ENCODE measurements at regions not wholly inside any gene's neighbourhood (a gene's known extent, or its start where the extent isn't known, plus 50 kb on each side); places are given as distances from the start of the nearest gene placed in this dataset.
A peak's percentile ranks its signal among the peaks of the same experiment; 100 is the strongest.
"Not testable (repeated sequence)": the region's sequence is repeated elsewhere in the genome, so short reads cannot be mapped to it uniquely, and the experiment has no call there.

- DNase-seq, result peak; percentile 59
These were observed 263.7 kb downstream of the CEMIP2 start for GRCh38 chr9:71504636-71505035.

DNA sequence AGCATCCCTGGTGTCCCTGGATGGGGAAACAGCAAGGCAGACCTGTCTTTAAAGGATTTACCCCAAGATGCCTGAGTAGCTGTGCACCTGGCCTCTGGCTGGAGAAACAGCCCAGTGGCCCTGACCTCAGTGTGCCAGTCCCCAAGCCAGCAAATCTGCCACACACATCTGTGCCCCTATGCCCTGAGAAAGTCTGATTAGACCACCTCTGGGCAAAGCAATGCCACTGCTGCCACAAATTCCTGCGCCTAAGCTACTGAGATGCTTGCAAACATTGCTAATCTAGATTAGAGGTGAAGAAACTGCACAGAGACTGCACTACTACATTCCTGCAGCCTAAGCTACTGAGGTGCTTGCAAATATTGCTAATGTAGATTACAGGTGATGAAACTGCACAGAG, 269.6 kb downstream of the CEMIP2 start:
- no peak for DNase-seq

DNA sequence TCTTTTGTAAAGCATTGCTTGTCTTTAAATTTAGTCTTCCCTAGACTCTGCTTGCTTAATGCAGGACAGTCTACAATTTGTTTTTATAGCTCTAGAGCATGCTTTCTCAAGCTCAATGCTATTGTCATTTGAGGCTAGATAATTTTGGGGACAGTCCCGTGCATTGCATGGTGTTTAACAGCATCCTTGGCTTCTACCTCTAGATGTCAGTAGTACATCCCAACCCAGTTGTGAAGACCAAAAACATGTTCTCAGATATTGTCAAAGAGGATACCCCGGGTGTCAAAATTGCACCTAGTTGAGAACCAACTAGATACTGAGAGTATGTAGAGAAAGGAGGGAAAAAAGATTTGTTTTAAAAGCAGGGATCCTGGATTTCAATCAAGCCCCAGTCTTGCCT, 277.5 kb downstream of the CEMIP2 start:
- DNase-seq, result no peak

GRCh38 chr9:71487061-71487460, 281.3 kb downstream of the CEMIP2 start:
- no peak for DNase-seq

DNA sequence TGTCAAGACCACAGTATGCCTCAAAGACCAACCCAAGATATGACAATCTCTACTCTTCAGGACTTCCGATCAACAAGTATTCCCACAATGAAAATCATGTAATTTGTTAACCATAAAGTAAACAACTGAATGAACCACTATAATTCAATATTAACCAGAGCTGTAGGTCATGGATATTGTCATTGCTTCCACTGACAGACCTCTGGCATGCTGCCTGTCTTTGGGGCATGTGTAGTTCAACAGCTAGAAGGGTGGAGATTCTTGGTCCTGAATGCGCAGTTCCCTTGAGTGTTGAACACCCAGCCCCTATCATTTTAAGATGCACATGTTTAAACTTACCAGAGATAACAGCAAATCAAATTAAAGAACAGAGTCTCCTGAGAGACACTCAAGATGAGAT, 283.0 kb downstream of the CEMIP2 start:
- DNase-seq, result no peak

GRCh38 chr9:71483436-71483835, 284.9 kb downstream of the CEMIP2 start:
- no peak for DNase-seq

GRCh38 chr9:71479621-71480020, 288.7 kb downstream of the CEMIP2 start:
- DNase-seq, result no peak

DNA sequence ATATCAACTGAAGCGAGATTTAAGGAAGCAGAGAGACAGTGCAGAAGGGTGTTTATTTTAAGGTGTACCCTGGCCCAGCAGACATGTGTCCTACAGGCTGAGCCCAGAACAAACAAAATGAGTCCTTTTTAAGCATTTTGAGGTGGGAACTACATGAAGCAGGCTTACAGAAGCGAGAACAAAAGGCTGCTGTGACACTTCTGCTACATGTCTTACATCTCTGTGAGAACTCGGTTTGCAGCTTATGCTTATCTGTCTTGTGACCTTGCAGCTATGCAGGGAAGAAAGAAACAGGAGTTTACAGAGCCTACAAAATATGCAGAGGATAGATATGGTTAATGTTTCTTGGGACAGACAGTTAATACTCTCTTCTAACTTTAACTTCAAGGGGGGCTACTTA, 295.9 kb downstream of the CEMIP2 start:
- DNase-seq, result no peak

DNA sequence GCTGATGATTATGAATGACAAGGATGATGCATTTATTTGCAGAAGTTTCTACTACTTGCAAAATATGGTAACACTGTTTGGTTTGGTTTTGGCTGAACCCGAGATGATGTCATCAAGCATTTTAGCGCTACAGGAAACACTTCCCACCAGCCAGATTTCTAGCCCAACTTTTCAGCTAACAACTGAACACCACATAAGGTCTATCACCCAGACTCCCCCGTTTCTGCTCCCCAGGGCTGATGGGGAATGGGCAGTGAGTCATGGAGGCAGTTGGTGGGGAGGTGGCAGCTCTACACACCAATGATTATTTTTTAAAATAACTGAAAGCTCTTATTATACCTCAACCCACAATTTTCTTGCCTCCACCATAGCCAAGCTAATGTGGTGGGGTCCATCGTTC, 302.9 kb downstream of the CEMIP2 start:
- no peak for DNase-seq

GRCh38 chr9:71459082-71459481, 309.2 kb downstream of the CEMIP2 start:
- DNase-seq, result no peak

- peak; percentile 92 for DNase-seq
These were observed 321.6 kb downstream of the CEMIP2 start for GRCh38 chr9:71446473-71447411.

DNA sequence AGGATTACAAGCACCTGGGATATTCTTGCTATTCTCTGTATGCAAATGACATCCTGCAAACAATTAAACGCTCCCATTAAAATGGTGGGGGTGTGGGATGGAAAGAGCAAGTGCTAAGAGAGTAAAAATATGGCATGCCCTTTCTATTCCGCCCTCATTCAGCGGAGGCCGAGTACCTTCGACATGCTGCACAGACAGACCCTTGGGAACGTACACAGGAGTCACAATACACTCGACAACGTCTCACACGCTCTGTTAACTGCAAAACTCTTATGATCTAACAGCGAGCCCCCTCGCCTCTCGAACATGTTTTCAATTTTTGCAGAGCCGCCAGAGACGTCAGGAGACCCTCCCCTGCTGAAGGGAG, 322.2 kb downstream of the CEMIP2 start:
- DNase-seq, result no peak

- no peak for DNase-seq
These were observed 321.5 kb upstream of the TRPM3 start for GRCh38 chr9:71442937-71443336.

DNA sequence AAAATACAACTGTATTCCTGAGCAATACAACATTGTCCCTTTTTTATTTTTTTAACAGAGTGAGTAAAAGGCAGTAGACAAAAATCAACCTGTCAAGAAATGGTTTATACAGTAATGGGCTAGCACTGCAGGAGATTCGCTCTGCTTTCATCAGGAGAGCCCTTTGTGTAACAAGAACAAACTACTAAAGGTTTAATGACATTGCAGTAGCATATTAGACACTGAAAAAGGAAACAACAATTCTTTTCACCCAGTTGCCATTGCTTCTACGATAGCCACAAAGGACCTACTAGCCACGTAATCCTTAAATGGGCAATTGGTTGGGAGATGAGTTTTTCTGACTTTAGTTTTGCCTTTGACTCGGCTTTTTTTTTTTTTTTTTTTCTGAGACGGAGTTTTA, 319.8 kb upstream of the TRPM3 start:
- no peak for DNase-seq

DNA sequence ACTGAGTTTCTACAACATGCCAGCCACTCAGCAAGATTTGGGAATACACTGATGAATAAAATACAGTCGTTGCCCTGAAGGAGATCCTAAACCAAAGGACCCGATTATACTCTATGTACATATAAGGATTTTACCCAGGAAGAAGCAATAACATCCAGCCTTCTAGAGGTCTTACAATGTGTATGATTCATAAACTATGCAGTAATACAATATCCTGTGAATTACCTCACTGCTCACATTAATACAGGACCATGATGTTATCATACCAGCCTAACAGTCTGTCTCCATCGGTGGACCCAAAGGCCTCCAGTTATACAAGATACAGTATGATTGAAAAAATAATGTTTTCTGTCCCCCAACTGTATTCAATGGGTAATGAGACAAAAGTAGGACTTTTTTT, 310.5 kb upstream of the TRPM3 start:
- no peak for DNase-seq

- not testable (repeated sequence) for DNase-seq
These were observed 285.9 kb upstream of the TRPM3 start for GRCh38 chr9:71407341-71407740.

- no peak for DNase-seq
These were observed 281.7 kb upstream of the TRPM3 start for GRCh38 chr9:71403106-71403505.

DNA sequence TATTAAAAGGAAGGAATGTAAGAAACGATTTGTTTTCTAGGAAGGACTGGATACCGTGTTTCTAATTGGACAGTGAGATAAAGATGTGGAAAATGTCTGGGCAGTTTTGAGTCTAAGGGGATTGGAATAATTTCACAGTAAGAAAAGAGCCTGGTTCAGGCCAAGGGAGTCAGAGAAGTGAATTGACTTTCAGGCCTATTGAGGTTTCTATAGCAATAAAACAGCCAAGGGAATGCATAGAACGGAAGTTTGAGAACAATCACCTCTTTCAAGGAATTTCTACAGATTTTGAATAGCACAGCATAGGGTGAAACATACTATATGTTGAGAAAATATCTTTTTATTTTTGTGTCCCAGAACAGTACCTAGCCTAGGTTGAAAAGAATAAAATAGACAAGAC, 271.6 kb upstream of the TRPM3 start:
- no peak for DNase-seq

DNA sequence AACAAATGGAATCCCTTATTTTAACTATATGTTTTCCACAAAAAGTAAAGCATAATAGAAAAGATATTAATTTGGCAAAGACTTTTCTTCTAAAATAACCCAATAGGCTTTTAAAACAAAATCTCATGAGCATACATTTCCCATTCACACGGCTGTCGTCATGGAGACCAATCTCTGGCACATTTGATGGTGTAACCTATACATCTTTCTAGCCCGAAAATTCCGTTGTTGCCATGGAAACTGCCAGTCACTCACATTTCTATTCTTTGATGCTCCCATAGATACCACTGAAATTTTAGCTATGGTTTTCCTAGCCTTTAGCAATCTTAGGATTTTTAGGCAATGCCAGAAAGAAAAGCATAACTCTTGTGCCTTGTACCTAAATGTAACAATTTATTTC, 262.9 kb upstream of the TRPM3 start:
- DNase-seq, result no peak

- DNase-seq, result no peak
These were observed 262.0 kb upstream of the TRPM3 start for GRCh38 chr9:71383308-71383940.

DNA sequence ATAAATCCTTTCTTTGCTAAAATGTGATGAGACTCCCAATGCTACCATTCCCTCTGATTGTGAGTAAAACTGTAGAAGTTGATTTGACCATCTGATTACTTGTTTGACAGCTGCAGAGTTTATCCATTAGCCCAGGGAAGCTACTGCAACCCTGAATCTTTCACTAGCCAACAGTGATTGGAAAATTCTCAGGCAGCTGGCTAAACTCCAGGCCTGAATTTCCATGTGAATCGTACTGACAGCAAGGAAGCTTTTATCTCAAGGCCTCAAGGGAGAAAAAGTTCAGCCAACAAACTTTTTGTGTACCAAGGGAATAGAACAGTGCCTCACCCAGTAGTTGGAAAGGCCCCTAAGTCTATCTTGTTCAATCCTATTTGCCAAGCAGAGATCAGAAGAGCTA, 246.7 kb upstream of the TRPM3 start:
- DNase-seq, result no peak

GRCh38 chr9:71364186-71364955, 242.9 kb upstream of the TRPM3 start:
- no peak for DNase-seq

DNA sequence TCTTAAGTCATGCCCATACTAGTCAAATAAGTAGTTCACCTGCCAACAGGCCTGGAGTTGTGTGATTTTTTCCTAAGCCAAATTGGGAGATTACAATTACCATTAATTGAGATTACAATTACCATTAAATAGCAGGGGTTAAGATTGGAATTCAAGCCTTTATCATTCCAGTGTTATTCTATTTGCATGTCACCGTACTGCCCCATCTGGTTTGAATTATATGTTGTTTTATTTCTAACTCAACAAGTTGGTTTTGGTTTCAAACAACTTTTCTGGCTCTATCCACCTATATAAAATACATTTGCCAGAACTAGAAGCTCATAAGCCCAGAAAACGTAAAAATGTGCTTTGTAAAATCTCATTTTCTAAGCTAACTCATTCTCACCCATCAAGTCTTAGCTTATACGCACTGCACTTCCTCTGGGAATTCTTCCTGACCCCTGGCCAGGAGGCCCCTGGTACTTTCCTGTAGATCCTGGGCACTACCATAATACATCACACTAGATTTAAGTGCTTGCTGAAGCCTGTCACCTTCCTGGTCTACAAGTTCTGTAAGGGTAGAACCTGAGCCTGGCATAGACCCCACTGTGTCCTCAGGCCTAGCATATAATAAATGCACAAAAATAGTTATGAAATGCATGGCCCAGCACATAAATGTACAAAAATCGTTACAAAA, 242.0 kb upstream of the TRPM3 start:
- DNase-seq, result no peak
